DMS53 treated with DMSO at 0.1 percent for 48 hours (cell line): ENCODE measurements at regions not wholly inside any gene's neighbourhood (a gene's known extent, or its start where the extent isn't known, plus 50 kb on each side); places are given as distances from the start of the nearest gene placed in this dataset.

ENCODE experiments used
- DNase-seq: peaks from one replicate; lab custom pipeline; 2025; ENCODE audit not compliant: unreplicated experiment; lab: John Stamatoyannopoulos, UW

DNA sequence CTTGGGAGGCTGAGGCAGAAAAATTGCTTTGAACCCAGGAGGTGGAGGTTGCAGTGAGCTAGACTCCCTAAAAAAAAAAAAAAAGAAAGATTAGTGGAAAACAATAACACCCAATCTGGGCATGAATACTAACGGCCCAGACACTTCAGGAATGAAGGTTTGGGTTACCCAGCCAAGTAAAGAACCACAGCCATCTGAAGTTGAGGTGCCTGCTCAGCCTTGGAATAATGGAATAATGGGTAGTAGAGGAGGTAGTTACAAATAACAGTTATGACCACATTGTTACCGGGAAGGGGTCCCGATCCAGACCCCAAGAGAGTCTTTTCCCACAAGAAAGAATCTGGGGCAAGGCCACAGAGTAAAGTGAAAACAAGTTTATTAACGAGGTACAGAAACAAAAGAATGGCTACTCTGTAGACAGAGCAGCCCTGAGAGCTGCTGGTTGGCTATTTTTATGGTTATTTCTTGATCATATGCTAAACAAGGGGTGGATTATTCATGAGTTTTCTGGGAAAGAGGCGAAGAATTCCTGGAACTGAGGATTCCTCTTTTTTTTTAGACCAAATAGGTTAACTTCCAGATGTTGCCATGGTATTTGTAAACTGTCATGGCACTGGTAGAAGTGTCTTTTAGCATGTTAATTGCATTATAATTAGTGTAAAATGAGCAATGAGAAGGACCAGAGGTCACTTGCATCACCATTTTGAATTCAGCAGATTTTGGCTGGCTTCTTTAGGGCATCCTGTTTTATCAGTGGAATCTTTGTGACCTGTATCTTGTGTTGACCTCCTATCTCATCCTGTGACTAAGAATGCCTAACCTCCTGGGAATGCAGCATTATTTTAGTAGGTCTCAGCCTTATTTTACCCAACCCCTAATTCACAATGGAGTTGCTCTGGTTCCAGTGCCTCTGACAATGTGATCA lies 96.2 kb upstream of the HAAO start:
- DNase-seq: no peak

DNA sequence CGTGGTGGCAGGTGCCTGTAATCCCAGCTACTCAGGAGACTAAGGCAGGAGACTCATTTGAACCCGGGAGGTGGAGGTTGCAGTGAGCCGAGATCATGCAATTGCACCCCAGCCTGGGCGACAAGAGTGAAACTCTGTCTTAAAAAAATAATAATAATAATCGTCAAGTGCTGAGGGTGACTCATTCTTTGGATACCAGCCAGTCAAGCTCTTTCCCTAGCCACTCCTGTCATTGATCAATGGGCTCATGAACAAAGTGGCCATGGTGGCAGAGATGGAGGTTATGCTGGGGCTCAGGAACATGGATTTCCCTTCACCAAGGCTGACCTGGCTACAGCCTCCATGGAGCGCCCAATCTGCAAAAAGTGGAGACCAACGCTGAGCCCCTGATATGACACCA lies 94.5 kb upstream of the HAAO start:
- DNase-seq: no peak

DNA sequence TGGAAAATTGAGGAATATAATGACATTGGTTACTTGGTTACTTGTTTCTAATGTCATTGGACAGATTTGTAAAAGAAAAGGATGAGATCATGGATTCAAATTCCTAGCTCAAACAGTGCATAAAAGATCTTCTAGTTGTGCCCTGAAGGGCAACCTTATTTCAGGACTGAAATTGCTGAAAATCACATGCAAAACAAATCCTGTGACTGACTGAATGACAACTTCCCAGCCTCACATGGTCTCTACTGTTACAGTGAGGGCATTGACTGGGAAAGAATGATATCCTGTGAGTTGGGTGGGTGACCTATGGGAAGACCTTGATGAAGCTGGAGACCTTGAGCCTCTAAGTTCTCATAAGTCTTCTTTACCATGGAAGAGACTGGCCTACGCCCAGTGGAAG lies 90.4 kb upstream of the HAAO start:
- no peak for DNase-seq

DNA sequence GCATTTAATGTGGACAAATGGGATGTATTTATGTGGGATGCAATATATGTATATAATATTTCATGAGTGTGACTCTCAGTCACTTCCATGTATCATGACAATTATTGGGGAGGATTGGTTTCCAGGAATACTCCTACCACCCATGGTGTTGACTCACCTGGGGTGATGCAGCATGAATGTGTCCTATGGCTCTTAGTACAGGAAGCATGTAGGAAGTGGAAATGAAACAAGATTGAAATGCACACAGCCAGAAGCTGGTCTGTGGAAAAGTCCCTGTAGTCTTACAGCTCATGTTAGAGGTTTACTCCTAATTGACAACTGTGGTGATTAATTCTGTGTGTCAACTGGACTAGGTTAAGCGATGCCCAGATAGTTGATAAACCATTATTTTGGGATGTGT lies 89.3 kb upstream of the HAAO start:
- no peak for DNase-seq

DNA sequence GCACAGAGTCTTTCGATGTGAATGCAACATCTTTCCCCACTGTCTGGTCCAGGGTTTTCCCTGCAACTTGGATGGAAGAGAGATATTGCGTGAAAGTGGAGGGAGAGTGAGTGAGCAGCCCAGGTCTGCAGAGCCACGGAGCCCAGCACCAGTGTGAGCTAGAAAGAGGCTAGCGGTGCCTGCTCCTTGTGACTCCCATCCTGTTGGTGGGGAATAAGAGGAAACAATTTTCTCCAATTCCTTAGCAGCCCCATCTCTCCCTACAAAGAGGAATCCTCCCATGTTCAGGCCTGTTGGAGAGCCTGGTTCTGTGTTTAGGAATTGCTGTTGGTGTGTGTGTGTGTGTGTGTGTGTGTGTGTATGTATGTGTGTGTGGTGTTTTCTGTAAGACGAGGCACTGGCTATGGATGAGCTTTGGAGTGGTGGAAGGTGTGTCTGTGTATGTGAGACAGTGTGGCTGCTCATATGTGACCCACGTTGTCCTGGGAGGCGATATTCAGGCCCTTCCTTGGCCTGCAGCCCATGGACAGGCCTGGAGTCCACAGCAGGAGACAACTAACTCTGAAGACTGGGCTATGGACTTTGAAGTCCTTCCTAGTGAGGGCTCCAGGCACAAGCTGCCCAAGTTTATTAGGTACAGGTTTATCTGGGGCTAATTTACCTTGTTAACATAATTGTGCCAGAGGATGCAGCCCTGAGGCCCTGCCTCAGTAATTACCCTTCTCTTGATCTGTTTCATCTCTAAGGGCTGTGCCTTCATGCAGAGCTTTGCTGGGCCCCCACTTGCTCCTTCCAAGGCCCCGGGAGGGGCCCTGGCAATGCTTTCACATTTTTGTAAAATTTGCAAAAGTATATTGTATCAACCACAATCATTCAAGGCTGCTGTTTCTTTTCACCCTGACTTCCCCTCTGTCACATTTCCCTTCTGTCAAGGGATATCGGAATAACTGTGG lies 88.6 kb upstream of the HAAO start:
- DNase-seq: no peak

DNA sequence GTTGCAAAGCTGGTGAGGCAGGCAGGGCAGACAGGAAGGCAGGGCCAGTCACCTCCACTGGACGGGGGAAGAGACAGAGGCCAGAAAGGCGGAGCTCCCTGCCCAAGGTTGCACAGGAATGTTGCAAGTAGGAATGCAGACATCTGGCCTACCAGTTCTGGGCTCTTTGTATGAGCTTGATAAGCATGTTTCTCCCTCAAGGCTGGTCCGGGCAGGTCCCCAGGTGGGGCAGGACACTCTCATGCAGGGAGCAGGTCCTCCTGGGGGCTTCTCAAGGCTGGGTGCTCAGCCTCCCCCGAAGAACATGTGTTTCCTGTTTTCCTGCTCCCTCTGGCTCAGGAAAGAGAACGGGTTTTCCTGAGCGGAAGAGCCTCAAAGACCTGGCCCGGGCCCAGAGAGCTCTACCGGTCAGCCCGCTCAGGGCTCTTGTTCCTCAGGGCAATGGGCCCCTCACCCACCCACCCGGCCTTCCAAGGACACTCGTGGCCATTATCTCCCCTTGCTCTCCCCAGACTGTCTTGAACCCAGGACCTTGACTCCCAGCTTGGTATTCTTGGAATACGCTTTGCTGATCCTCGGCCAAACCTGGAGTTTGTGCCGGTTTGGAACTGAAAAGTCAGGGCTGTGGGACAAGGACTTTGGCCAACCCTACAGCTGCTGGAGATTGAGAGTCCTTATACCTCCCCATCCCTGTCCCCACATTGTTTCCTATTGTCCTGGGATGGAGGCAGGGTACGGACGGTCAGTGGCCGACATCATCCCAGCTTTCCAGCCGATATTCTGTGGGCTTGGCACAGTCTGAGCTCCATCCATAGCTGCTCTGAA lies 87.7 kb upstream of the HAAO start:
- no peak for DNase-seq

DNA sequence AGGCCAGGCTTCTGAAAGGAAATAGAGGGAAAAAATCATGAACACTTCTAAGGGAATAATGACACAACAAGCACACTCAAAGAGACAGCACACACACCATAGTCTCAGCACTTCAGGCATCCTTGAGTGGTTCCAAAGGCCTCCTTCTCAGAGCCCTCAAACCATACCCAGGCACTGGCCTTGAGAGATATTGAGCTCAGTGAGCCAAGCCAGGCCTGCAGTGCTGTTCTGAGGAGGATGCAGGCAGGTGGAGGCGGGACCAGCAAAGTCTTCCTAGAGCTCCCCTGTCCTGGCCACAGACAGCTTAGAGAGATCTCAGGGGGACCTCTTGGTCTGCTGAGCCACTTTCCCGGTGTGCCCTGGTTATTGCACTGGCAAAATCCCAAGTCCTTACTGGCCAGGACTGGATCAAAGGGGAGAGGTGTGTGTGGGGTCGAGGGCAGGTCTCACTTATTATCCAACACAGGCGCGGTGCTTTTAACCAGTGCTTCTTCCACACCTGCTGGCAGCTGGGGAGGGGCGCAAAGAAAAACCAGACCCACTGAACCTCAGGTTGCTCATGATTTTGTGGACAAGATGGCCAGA lies 86.8 kb upstream of the HAAO start:
- DNase-seq: no peak

DNA sequence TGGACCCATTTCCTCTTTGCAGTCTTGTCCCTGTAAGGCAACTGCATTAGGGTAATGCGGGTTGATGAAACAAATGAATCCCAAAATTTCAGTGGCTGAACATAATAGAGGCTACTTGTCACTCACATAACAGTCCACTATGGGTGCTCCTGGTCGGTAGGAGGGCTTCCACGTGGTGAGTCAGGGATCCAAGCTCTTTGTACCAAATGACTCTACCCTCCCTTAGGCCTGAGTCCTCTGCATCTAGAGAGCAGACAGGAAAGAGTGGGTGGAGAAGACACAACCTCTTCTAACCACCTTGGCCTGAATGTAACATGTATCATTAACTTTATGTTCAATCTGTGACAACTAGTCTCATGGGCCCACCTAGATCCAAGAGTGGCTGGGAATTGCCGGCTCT lies 86.2 kb upstream of the HAAO start:
- DNase-seq: no peak

DNA sequence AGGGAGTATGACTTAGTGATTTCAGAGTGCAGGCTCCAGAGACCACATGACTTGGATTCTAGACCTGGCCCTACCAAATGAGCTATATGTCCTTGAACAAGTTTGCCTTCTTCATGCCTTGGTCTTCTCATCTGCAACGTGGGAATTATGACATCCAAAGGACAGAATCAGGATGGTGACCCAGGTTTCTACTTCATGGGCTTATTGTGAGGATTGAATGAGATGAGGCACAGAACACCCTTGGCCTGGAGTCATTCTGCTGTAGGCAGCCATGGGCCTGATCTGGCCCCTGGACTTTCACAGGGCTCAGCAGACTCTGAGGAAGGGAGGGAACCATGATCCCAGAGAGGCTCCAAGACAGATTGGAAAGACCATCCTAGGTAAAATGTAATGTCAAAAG lies 85.6 kb upstream of the HAAO start:
- no peak for DNase-seq

DNA sequence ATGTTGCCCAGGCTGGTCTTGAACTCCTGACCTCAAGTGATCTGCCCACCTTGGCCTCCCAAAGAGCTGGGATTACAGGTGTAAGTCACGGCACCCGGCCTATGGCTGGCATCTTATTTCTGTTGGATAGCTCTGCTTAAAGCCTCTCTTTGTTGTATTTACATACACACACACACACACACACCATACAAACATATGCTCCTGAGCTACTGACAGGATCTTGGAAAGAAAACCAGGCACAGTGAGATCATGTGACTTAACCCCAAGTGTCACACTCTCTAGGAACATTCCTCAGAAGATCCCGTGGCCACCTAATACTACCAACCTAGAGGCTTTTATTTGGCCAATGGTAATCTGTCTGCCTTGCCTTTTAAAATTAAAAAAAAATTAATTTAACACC lies 85.1 kb upstream of the HAAO start:
- DNase-seq: no peak

DNA sequence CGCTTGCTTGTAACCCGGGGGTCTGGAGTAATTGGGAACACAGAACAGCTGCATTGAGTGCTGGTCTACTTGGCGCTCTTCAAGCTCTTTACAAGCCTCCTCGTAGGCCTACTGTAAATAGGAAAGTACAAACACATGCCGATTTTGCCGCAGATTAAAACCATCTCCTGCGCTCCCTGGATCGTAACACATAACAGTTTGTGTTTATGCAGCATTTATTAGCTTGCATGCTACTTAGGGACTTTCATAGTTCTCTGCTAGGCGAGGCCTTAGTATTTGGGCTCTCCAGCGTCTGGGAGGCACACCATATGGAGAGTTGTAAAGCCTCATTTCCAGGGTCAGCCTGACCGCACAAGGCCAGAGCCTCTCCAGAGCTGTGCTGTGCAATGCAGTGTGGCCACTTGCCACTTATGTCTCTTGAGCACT lies 84.0 kb upstream of the HAAO start:
- DNase-seq: no peak

DNA sequence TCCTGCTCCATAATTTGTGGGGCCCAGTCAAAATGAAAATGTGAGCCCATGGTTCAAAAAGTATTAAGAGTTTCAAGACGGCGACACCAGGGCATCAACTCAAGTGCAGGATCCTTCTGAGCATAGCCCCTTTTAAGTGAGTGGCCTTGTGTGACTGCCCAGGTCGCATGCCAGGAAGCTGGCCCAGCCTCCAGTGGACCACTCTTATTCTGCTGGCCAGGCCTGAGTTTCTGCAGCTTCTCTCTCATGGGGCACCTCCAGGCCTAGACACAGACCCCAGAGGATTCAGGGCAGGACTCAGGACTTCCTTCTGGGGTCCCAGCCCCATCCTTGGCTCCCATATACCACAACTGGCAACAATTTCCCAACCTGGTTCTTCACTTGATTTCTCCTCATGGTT lies 83.5 kb upstream of the HAAO start:
- no peak for DNase-seq

DNA sequence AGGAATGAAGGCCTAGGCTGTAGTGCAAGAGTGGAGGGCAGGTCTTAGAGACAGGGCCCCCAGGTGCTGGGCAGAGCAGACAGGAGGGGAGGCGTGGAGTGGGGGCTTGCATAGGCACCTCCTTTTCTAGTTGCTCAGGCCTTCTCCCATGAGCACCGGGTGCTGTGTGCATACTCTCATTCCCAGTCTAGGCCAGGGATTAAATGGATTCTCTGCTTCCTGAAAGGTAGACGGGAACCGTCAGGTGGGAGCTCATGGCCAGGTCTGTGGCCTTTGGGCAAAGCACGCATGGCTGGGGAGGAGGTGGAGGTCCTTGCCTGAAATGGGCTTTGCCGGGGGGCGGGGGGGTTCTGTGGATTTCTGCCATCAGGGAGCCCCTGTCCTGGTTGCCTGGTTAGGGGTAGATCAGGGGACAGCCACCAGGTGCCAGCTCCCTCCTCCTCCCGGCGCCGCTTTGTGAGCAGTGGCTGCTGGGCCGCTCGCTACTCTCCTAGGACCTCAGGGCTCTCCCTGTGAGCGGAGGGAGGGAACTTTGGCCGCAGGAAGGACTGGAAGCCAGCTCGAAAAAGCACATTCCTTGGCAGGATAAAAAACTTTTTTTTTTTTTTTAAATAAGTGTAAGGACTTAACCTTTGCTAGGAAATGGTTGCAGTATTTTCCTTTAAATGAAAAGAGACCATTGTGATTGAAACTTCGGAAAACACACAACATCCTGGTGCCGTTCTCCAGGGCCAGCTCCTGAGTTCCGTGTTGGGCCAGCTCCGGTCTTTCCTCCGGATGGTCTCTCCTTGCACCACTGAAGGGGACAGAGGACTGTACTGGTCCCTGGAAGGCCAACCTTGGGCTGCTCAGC lies 82.8 kb upstream of the HAAO start:
- no peak for DNase-seq

DNA sequence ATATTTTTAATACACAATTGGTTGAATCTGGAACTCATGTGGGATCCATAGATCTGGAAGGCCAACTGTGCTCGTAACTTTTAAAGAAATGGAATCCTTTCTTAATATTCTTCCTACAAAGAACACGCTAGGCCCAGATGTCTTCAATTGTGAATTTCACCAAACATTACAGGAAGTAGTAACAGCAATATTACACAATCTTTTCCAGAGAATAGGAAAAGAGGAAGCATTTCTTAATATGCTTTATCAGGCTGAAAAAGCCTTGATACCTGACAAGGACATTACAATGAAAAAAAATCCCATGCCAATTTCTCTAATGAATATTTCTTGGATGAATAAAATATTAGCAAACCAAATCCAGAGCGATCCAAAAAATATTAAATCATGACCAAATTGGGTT lies 80.3 kb upstream of the HAAO start:
- no peak for DNase-seq

DNA sequence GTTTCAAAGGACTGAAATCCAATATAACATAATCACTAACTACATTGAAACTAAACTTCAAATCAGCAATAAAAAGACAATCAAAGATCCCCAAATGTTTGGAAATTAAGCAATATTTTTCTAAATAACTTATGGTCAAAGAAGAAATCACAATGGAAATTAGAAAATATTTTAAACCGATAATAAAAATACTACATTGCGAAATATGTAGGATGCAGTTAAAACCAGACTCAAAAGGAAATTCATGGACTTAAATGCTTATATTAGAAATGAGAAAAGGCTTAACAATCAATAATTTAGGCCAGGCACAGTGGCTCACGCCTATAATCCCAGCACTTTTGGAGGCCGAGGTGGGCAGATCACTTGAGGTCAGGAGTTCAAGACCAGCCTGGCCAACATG lies 79.0 kb upstream of the HAAO start:
- DNase-seq: no peak

DNA sequence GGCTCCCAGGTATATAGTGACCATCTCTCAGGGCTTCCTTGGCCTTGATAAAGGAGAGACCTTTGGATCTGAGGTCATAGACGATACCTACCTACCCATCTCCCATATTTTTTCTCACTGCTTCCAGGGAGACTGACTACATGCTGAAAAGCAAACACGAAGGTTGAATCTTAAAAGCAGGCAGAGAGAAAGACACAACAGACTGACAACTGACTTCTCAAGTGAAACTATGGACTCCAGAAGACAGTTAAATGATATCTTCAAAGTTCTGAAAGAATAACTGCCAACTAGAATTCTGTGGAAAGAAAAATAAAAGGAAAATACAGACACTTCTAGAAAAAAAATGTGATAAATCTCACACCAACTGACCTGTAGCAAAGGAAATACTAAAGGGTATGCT lies 76.5 kb upstream of the HAAO start:
- no peak for DNase-seq

DNA sequence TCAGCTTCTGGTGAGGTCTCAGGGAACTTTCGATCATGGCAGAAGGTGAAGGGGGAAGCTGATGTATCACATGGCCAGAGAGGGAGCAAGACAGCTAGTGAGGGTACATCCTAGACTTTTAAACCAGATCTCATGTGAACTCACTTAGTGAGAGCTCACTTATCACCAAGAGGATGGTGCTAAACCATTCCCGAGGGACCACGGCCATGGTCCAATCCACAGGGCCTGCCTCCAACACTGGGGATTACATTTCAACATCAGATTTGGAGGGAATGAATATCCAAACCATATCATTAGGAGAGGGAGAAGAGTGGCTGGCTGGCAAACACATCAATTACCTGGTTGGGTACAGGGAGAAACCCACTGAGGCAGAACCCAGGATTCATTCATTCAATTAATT lies 75.7 kb upstream of the HAAO start:
- no peak for DNase-seq

DNA sequence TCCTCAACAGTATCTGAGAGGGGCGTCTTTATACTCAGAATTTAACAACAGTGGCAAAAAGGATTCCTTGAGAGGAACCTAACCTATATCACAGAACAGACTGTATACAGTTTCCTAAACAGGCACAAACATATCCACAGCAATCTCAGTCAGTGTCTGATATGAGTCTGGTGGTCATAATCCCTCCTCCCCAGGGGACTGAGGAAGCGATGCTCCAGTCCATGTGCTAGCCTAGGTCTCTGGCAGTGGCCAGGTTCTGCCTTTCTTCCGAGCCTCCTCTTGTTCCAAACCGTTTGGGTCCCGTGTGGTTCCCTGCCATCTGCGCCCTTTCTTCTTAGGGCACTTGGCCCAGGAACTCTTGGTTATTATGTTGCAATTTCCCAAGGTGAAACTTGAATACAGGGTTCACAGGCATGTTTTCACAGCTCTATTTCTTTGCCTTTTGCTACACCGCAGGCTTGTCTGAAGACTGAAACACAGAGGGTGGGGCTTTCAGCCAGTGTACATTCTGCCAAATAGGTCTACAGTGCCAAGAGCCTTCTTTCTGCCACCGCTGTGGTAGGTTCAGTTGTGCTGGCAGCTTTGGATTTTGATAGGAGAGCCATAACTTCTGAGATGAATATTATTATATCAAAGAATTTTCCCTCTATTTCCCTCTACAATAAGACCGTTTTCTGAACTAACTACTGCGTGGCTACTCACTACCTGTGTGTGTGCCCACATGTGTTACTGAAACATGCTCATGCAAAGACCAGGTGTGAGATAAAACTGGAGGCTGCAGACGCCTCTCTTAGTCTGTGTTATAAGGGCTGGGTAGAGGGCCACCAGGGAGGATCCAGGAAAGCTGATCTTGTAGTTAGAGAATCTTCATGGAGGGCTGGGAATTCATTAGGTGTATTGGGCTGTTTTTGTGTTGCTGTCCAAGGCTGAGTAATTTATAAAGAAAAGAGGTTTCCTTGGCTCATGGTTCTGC lies 75.0 kb upstream of the HAAO start:
- DNase-seq: no peak
